ENCODE measurements at regions not wholly inside any gene's neighbourhood (a gene's known extent, or its start where the extent isn't known, plus 50 kb on each side); places are given as distances from the start of the nearest gene placed in this dataset.
"Not testable (repeated sequence)": the region's sequence is repeated elsewhere in the genome, so short reads cannot be mapped to it uniquely, and the experiment has no call there.

GRCh38 chr13:104592127-104592526 is 1525.9 kb upstream of the SLC10A2 start:
- peak; percentile 50 for DNase-seq (ENCODE audit: low spot score)

GRCh38 chr13:104586051-104586746 is 1520.0 kb upstream of the SLC10A2 start:
- DNase-seq (ENCODE audit: low spot score) = peak; percentile 74

GRCh38 chr13:104584481-104584880 is 1518.3 kb upstream of the SLC10A2 start:
- peak; percentile 24 for DNase-seq (ENCODE audit: low spot score)

- no peak for DNase-seq (ENCODE audit: low spot score)
Measured at GRCh38 chr13:104580931-104581330, 1514.7 kb upstream of the SLC10A2 start.

- DNase-seq (ENCODE audit: low spot score) = peak; percentile 92
Measured at GRCh38 chr13:104577071-104577815, 1511.0 kb upstream of the SLC10A2 start.

- DNase-seq (ENCODE audit: low spot score) = no peak
Measured at GRCh38 chr13:104571893-104572229, 1505.6 kb upstream of the SLC10A2 start.

- peak; percentile 85 for DNase-seq (ENCODE audit: low spot score)
Measured at GRCh38 chr13:104571161-104571892, 1505.1 kb upstream of the SLC10A2 start.

- no peak for DNase-seq (ENCODE audit: low spot score)
Measured at GRCh38 chr13:104567114-104567513, 1500.9 kb upstream of the SLC10A2 start.

- no peak for DNase-seq (ENCODE audit: low spot score)
Measured at GRCh38 chr13:104565888-104566287, 1499.7 kb upstream of the SLC10A2 start.

- DNase-seq (ENCODE audit: low spot score) = no peak
Measured at GRCh38 chr13:104553896-104554295, 1487.7 kb upstream of the SLC10A2 start.

- peak; percentile 44 for DNase-seq (ENCODE audit: low spot score)
Measured at GRCh38 chr13:104553186-104553585, 1487.0 kb upstream of the SLC10A2 start.

GRCh38 chr13:104534847-104535246 is 1468.6 kb upstream of the SLC10A2 start:
- no peak for DNase-seq (ENCODE audit: low spot score)

GRCh38 chr13:104532132-104532531 is 1465.9 kb upstream of the SLC10A2 start:
- DNase-seq (ENCODE audit: low spot score) = no peak

- no peak for DNase-seq (ENCODE audit: low spot score)
Measured at GRCh38 chr13:104530741-104531140, 1464.5 kb upstream of the SLC10A2 start.

- peak; percentile 24 for DNase-seq (ENCODE audit: low spot score)
Measured at GRCh38 chr13:104526561-104526960, 1460.3 kb upstream of the SLC10A2 start.

GRCh38 chr13:104525467-104525866 is 1459.2 kb upstream of the SLC10A2 start:
- DNase-seq (ENCODE audit: low spot score) = no peak

- no peak for DNase-seq (ENCODE audit: low spot score)
Measured at GRCh38 chr13:104522235-104523072, 1456.2 kb upstream of the SLC10A2 start.

- no peak for DNase-seq (ENCODE audit: low spot score)
Measured at GRCh38 chr13:104510422-104510821, 1444.2 kb upstream of the SLC10A2 start.

GRCh38 chr13:104493502-104493901 is 1427.3 kb upstream of the SLC10A2 start:
- DNase-seq (ENCODE audit: low spot score) = not testable (repeated sequence)

- DNase-seq (ENCODE audit: low spot score) = no peak
Measured at GRCh38 chr13:104491916-104492315, 1425.7 kb upstream of the SLC10A2 start.

GRCh38 chr13:104487006-104487405 is 1420.8 kb upstream of the SLC10A2 start:
- DNase-seq (ENCODE audit: low spot score) = peak; percentile 92

- no peak for DNase-seq (ENCODE audit: low spot score)
Measured at GRCh38 chr13:104485571-104485970, 1419.4 kb upstream of the SLC10A2 start.
